T-helper 17 cell (primary cell): ENCODE measurements at regions not wholly inside any gene's neighbourhood (a gene's known extent, or its start where the extent isn't known, plus 50 kb on each side); places are given as distances from the start of the nearest gene placed in this dataset.

Experiments
- ATAC-seq: fragments of 150-1000 bp; cut with Tn5 transposase; 2 replicates; pipeline ENCODE4 v1.10.0; 2021; ENCODE audit warnings: mild to moderate bottlenecking, moderate library complexity
- DNase-seq, 3 donors: peaks; one replicate each; pipeline versions ENCODE4 v3.0.0 to v3.0.0-alpha.2; 2020 to 2021
- H3K9me3 ChIP-seq: one replicate; pipeline ENCODE4 v1.7.0; 2013; ENCODE audit warnings: low read length, mild to moderate bottlenecking; ENCODE audit not compliant: control insufficient read depth, poor library complexity, severe bottlenecking
- H3K27ac Mint-ChIP-seq: one replicate; pipeline ENCODE4 v1.8.0; 2022; ENCODE audit warnings: mild to moderate bottlenecking, moderate library complexity, mixed read lengths
- H3K27me3 Mint-ChIP-seq: one replicate; pipeline ENCODE4 v1.8.0; 2022; ENCODE audit warnings: mixed read lengths
- H3K36me3 Mint-ChIP-seq: one replicate; pipeline ENCODE4 v1.8.0; 2022; ENCODE audit warnings: low read depth, mixed read lengths
- H3K4me1 Mint-ChIP-seq: one replicate; pipeline ENCODE4 v1.8.0; 2022; ENCODE audit warnings: mild to moderate bottlenecking, mixed read lengths
- H3K4me3 Mint-ChIP-seq: one replicate; pipeline ENCODE4 v1.8.0; 2022; ENCODE audit warnings: mild to moderate bottlenecking, moderate library complexity, mixed read lengths

- Mint-ChIP-seq H3K4me3 (no peak overlapping the region), H3K36me3 (no peaks in the 10 kb centered on the region), H3K27ac (no peak overlapping the region), H3K27me3 (peaks cover 46% of the 10 kb centered on the region), H3K4me1 (peaks cover 8% of the 10 kb centered on the region)
- no peak for DNase-seq
- no peaks in the 10 kb centered on the region for H3K9me3 ChIP-seq
- ATAC-seq = no peak
Measured at GRCh38 chr6:165985281-165985805, 182.3 kb downstream of the TBXT start.

GRCh38 chr6:165984729-165985275 is 182.8 kb downstream of the TBXT start:
- Mint-ChIP-seq H3K27me3 (peaks cover 41% of the 10 kb centered on the region), H3K27ac (no peak overlapping the region), H3K4me1 (peaks cover 8% of the 10 kb centered on the region), H3K36me3 (no peaks in the 10 kb centered on the region), H3K4me3 (no peak overlapping the region)
- H3K9me3 ChIP-seq = no peaks in the 10 kb centered on the region
- no peak for ATAC-seq
- DNase-seq = no peak

- Mint-ChIP-seq H3K4me3 (no peak overlapping the region), H3K4me1 (peaks cover 8% of the 10 kb centered on the region), H3K36me3 (no peaks in the 10 kb centered on the region), H3K27ac (no peak overlapping the region), H3K27me3 (peaks cover 35% of the 10 kb centered on the region)
- DNase-seq (no peak), ATAC-seq (no peak)
- no peaks in the 10 kb centered on the region for H3K9me3 ChIP-seq
Measured at GRCh38 chr6:165983112-165984072, 184.3 kb downstream of the TBXT start.

- no peaks in the 10 kb centered on the region for H3K36me3 Mint-ChIP-seq
- H3K27ac Mint-ChIP-seq = no peak overlapping the region
- H3K27me3 Mint-ChIP-seq = peaks cover 20% of the 10 kb centered on the region
- DNase-seq (no peak), ATAC-seq (no peak)
- H3K9me3 ChIP-seq = no peaks in the 10 kb centered on the region
- no peaks in the 10 kb centered on the region for H3K4me1 Mint-ChIP-seq
- H3K4me3 Mint-ChIP-seq = no peak overlapping the region
Measured at GRCh38 chr6:165978476-165978875, 189.2 kb downstream of the TBXT start.

GRCh38 chr6:165976684-165977083 is 191.0 kb downstream of the TBXT start:
- no peak overlapping the region for H3K27ac Mint-ChIP-seq
- H3K4me1 Mint-ChIP-seq = no peaks in the 10 kb centered on the region
- H3K4me3 Mint-ChIP-seq = peak overlapping the region; percentile 47
- DNase-seq = no peak
- H3K36me3 Mint-ChIP-seq = no peaks in the 10 kb centered on the region
- no peak for ATAC-seq
- peaks cover 21% of the 10 kb centered on the region for H3K27me3 Mint-ChIP-seq
- H3K9me3 ChIP-seq = no peaks in the 10 kb centered on the region

- Mint-ChIP-seq H3K36me3 (no peaks in the 10 kb centered on the region), H3K4me1 (no peaks in the 10 kb centered on the region), H3K27me3 (peaks cover 15% of the 10 kb centered on the region), H3K27ac (no peak overlapping the region), H3K4me3 (no peak overlapping the region)
- ATAC-seq (no peak), DNase-seq (no peak)
- no peaks in the 10 kb centered on the region for H3K9me3 ChIP-seq
Measured at GRCh38 chr6:165974817-165975216, 192.8 kb downstream of the TBXT start.

- DNase-seq = no peak
- Mint-ChIP-seq H3K27ac (no peak overlapping the region), H3K4me3 (no peak overlapping the region), H3K27me3 (peaks cover 15% of the 10 kb centered on the region), H3K36me3 (no peaks in the 10 kb centered on the region), H3K4me1 (no peaks in the 10 kb centered on the region)
- no peaks in the 10 kb centered on the region for H3K9me3 ChIP-seq
- ATAC-seq = no peak
Measured at GRCh38 chr6:165973473-165973872, 194.2 kb downstream of the TBXT start.

GRCh38 chr6:165972139-165972802 is 195.4 kb downstream of the TBXT start:
- H3K27me3 Mint-ChIP-seq = peaks cover 15% of the 10 kb centered on the region
- H3K36me3 Mint-ChIP-seq = no peaks in the 10 kb centered on the region
- no peak overlapping the region for H3K27ac Mint-ChIP-seq
- H3K9me3 ChIP-seq = no peaks in the 10 kb centered on the region
- ATAC-seq (no peak), DNase-seq (no peak)
- H3K4me3 Mint-ChIP-seq = no peak overlapping the region
- no peaks in the 10 kb centered on the region for H3K4me1 Mint-ChIP-seq

- Mint-ChIP-seq H3K27ac (no peak overlapping the region), H3K27me3 (peaks cover 9% of the 10 kb centered on the region), H3K36me3 (no peaks in the 10 kb centered on the region), H3K4me1 (no peaks in the 10 kb centered on the region), H3K4me3 (no peak overlapping the region)
- ATAC-seq (no peak), DNase-seq (no peak)
- H3K9me3 ChIP-seq = no peaks in the 10 kb centered on the region
Measured at GRCh38 chr6:165971202-165971601, 196.4 kb downstream of the TBXT start.

GRCh38 chr6:165970001-165970400 is 197.7 kb downstream of the TBXT start:
- ATAC-seq (no peak), DNase-seq (no peak)
- Mint-ChIP-seq H3K4me3 (no peak overlapping the region), H3K4me1 (no peaks in the 10 kb centered on the region), H3K27ac (no peak overlapping the region), H3K36me3 (no peaks in the 10 kb centered on the region), H3K27me3 (peaks cover 17% of the 10 kb centered on the region)
- H3K9me3 ChIP-seq = no peaks in the 10 kb centered on the region

- H3K4me1 Mint-ChIP-seq = no peaks in the 10 kb centered on the region
- H3K4me3 Mint-ChIP-seq = no peak overlapping the region
- peaks cover 22% of the 10 kb centered on the region for H3K27me3 Mint-ChIP-seq
- DNase-seq (no peak), ATAC-seq (no peak)
- H3K27ac Mint-ChIP-seq = no peak overlapping the region
- H3K36me3 Mint-ChIP-seq = no peaks in the 10 kb centered on the region
- no peaks in the 10 kb centered on the region for H3K9me3 ChIP-seq
Measured at GRCh38 chr6:165969184-165969583, 198.5 kb downstream of the TBXT start.

- Mint-ChIP-seq H3K27ac (no peak overlapping the region), H3K27me3 (peaks cover 20% of the 10 kb centered on the region), H3K4me3 (no peak overlapping the region), H3K4me1 (no peaks in the 10 kb centered on the region), H3K36me3 (no peaks in the 10 kb centered on the region)
- ATAC-seq (no peak), DNase-seq (no peak)
- no peaks in the 10 kb centered on the region for H3K9me3 ChIP-seq
Measured at GRCh38 chr6:165968408-165968807, 199.2 kb downstream of the TBXT start.

GRCh38 chr6:165967810-165968407 is 199.7 kb downstream of the TBXT start:
- Mint-ChIP-seq H3K36me3 (no peaks in the 10 kb centered on the region), H3K4me1 (no peaks in the 10 kb centered on the region), H3K4me3 (no peak overlapping the region), H3K27me3 (peaks cover 20% of the 10 kb centered on the region), H3K27ac (no peak overlapping the region)
- ATAC-seq (no peak), DNase-seq (no peak)
- H3K9me3 ChIP-seq = no peaks in the 10 kb centered on the region
